Keratinocyte (primary cell): ENCODE measurements at regions not wholly inside any gene's neighbourhood (a gene's known extent, or its start where the extent isn't known, plus 50 kb on each side); places are given as distances from the start of the nearest gene placed in this dataset.

Experiments used
- EZH2 ChIP-seq: IDR thresholded peaks from one replicate; pipeline ENCODE4 v1.6.1; 2012; ENCODE audit warnings: inconsistent platforms, mild to moderate bottlenecking, low read length, moderate library complexity
- TF ChIP-seq, protein P1 (sequence below), 3 experiments: IDR thresholded peaks in 1 of 3; conservative IDR thresholded peaks in 1 of 3; optimal IDR thresholded peaks in 1 of 3; 2 replicates in 2 of 3; 3 replicates in 1 of 3; pipeline versions ENCODE3 to v1.5.1; 2011; ENCODE audit warnings: low read length in 3 of 3, mild to moderate bottlenecking in 3 of 3, moderate library complexity in 2 of 3, control low read depth in 1 of 3, inconsistent platforms in 1 of 3; ENCODE audit not compliant: insufficient read depth in 2 of 3; ENCODE audit errors: extremely low read depth in 1 of 3

GRCh38 chr11:127607487-127608085 lies 607.0 kb upstream of the KIRREL3 start:
- TF ChIP-seq, protein P1, sequence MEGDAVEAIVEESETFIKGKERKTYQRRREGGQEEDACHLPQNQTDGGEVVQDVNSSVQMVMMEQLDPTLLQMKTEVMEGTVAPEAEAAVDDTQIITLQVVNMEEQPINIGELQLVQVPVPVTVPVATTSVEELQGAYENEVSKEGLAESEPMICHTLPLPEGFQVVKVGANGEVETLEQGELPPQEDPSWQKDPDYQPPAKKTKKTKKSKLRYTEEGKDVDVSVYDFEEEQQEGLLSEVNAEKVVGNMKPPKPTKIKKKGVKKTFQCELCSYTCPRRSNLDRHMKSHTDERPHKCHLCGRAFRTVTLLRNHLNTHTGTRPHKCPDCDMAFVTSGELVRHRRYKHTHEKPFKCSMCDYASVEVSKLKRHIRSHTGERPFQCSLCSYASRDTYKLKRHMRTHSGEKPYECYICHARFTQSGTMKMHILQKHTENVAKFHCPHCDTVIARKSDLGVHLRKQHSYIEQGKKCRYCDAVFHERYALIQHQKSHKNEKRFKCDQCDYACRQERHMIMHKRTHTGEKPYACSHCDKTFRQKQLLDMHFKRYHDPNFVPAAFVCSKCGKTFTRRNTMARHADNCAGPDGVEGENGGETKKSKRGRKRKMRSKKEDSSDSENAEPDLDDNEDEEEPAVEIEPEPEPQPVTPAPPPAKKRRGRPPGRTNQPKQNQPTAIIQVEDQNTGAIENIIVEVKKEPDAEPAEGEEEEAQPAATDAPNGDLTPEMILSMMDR (optimal IDR thresholded peaks at IDR 0.05 in 1 of 3, IDR thresholded peaks at IDR 0.05 in 1 of 3, conservative IDR thresholded peaks at IDR 0.05 in 1 of 3; ENCODE audit: extremely low read depth in 1 of 3, insufficient read depth in 2 of 3, low read length in 3 of 3), result no peak
- no peak for TF ChIP-seq EZH2
